ENCODE measurements at regions not wholly inside any gene's neighbourhood (a gene's known extent, or its start where the extent isn't known, plus 50 kb on each side); places are given as distances from the start of the nearest gene placed in this dataset.

- DNase-seq = peak in 1 of 2 donors; percentile 52
- no peaks in the 10 kb centered on the region for H3K27me3 ChIP-seq (ENCODE audit: insufficient read depth, low read length)
- no peak overlapping the region for H2AK5ac ChIP-seq (ENCODE audit: low read length)
- no peaks in the 10 kb centered on the region for H3K79me2 ChIP-seq (ENCODE audit: control insufficient read depth, insufficient read depth, low read length, poor library complexity)
- no peak overlapping the region for H3K4ac ChIP-seq (ENCODE audit: low read depth, low read length)
- no CpG with 5 or more reads among the region's 5 CpGs for WGBS (ENCODE audit: extremely low coverage, insufficient coverage, insufficient read length)
- no peak overlapping the region for H4K91ac ChIP-seq (ENCODE audit: low read depth, low read length)
- H3K79me1 ChIP-seq (ENCODE audit: low read length) = no peaks in the 10 kb centered on the region
- H4K12ac ChIP-seq (ENCODE audit: low read depth, low read length) = no peak overlapping the region
- H3K14ac ChIP-seq (ENCODE audit: low read length) = no peak overlapping the region
- peak overlapping the region; percentile 57 for H3K27ac ChIP-seq (ENCODE audit: low read depth, low read length)
- H2BK120ac ChIP-seq (ENCODE audit: insufficient read depth, low read length, poor library complexity) = no peak overlapping the region
- no peak overlapping the region for H3K4me2 ChIP-seq (ENCODE audit: low read length)
- no peak overlapping the region for H3K4me3 ChIP-seq (ENCODE audit: low read depth, low read length)
- no peak overlapping the region for H2BK5ac ChIP-seq (ENCODE audit: low read depth, low read length, poor library complexity)
- H2BK12ac ChIP-seq (ENCODE audit: low read length) = no peak overlapping the region
- H3K9ac ChIP-seq (ENCODE audit: low read length) = no peak overlapping the region
- H3K9me3 ChIP-seq (ENCODE audit: insufficient read depth, low read depth, low read length) = no peaks in the 10 kb centered on the region
- H4K8ac ChIP-seq (ENCODE audit: low read depth, low read length) = no peak overlapping the region
- H2AFZ ChIP-seq (ENCODE audit: insufficient read depth, low read length, poor library complexity) = no peak overlapping the region
- peaks cover 0 to 2% of the 10 kb centered on the region in 2 experiments for H3K4me1 ChIP-seq (ENCODE audit: control insufficient read depth in 1 of 2, insufficient read depth in 2 of 2, low read length in 2 of 2)
- H3K36me3 ChIP-seq (ENCODE audit: control insufficient read depth in 1 of 2, insufficient read depth in 2 of 2, low read length in 2 of 2) = no peaks in the 10 kb centered on the region
- no peak overlapping the region for H3K18ac ChIP-seq (ENCODE audit: low read length)
- H3K23ac ChIP-seq (ENCODE audit: low read length) = no peak overlapping the region
Measured at GRCh38 chr3:18119866-18120265, 305.3 kb downstream of the SATB1 start.

- H3K9ac ChIP-seq (ENCODE audit: low read length) = no peak overlapping the region
- WGBS (ENCODE audit: extremely low coverage, insufficient coverage, insufficient read length) = no CpG with 5 or more reads among the region's 4 CpGs
- H2AFZ ChIP-seq (ENCODE audit: insufficient read depth, low read length, poor library complexity) = no peak overlapping the region
- no peak overlapping the region for H3K4me3 ChIP-seq (ENCODE audit: low read depth, low read length)
- H3K4me2 ChIP-seq (ENCODE audit: low read length) = no peak overlapping the region
- H3K4me1 ChIP-seq (ENCODE audit: control insufficient read depth in 1 of 2, insufficient read depth in 2 of 2, low read length in 2 of 2) = no peaks in the 10 kb centered on the region
- H2BK5ac ChIP-seq (ENCODE audit: low read depth, low read length, poor library complexity) = no peak overlapping the region
- H3K79me2 ChIP-seq (ENCODE audit: control insufficient read depth, insufficient read depth, low read length, poor library complexity) = no peaks in the 10 kb centered on the region
- no peak overlapping the region for H2BK120ac ChIP-seq (ENCODE audit: insufficient read depth, low read length, poor library complexity)
- no peak overlapping the region for H2AK5ac ChIP-seq (ENCODE audit: low read length)
- H3K18ac ChIP-seq (ENCODE audit: low read length) = no peak overlapping the region
- no peak overlapping the region for H3K14ac ChIP-seq (ENCODE audit: low read length)
- no peaks in the 10 kb centered on the region for H3K27me3 ChIP-seq (ENCODE audit: insufficient read depth, low read length)
- H3K36me3 ChIP-seq (ENCODE audit: control insufficient read depth in 1 of 2, insufficient read depth in 2 of 2, low read length in 2 of 2) = no peaks in the 10 kb centered on the region
- H3K79me1 ChIP-seq (ENCODE audit: low read length) = no peaks in the 10 kb centered on the region
- no peaks in the 10 kb centered on the region for H3K9me3 ChIP-seq (ENCODE audit: insufficient read depth, low read depth, low read length)
- H2BK12ac ChIP-seq (ENCODE audit: low read length) = no peak overlapping the region
- no peak for DNase-seq
- no peak overlapping the region for H4K91ac ChIP-seq (ENCODE audit: low read depth, low read length)
- no peak overlapping the region for H3K4ac ChIP-seq (ENCODE audit: low read depth, low read length)
- no peak overlapping the region for H4K8ac ChIP-seq (ENCODE audit: low read depth, low read length)
- H4K12ac ChIP-seq (ENCODE audit: low read depth, low read length) = no peak overlapping the region
- no peak overlapping the region for H3K23ac ChIP-seq (ENCODE audit: low read length)
- no peak overlapping the region for H3K27ac ChIP-seq (ENCODE audit: low read depth, low read length)
Measured at GRCh38 chr3:18114894-18115293, 310.2 kb downstream of the SATB1 start.

DNA sequence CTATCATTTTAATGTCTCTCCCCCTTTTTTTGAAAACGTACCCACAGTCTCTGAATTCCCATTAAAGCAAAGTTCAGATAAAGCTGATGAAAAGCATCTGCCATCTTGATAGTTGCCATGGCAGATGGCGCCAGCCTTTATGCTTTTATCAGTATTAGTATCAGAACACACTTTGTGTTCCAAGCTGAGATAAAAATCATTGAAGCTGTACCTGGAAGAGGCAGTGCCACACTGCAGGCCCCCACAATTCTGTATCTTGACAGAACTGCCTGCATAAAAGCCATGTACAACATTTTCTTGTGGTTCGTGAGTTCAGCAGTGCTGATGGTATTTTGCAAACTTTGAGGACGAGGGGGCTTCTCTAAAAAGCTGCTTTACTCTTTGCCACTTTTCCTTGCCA lies 311.7 kb downstream of the SATB1 start:
- Histone ChIP-seq H3K27me3 (ENCODE audit: insufficient read depth, low read length) (no peaks in the 10 kb centered on the region), H3K9me3 (ENCODE audit: insufficient read depth, low read depth, low read length) (no peaks in the 10 kb centered on the region), H3K4me2 (ENCODE audit: low read length) (no peak overlapping the region), H3K79me1 (ENCODE audit: low read length) (no peaks in the 10 kb centered on the region), H3K36me3 (ENCODE audit: control insufficient read depth in 1 of 2, insufficient read depth in 2 of 2, low read length in 2 of 2) (no peaks in the 10 kb centered on the region), H2AFZ (ENCODE audit: insufficient read depth, low read length, poor library complexity) (no peak overlapping the region), H3K9ac (ENCODE audit: low read length) (no peak overlapping the region), H3K4me1 (ENCODE audit: control insufficient read depth in 1 of 2, insufficient read depth in 2 of 2, low read length in 2 of 2) (no peaks in the 10 kb centered on the region), H3K18ac (ENCODE audit: low read length) (no peak overlapping the region), H3K4ac (ENCODE audit: low read depth, low read length) (no peak overlapping the region), H4K12ac (ENCODE audit: low read depth, low read length) (no peak overlapping the region), H3K4me3 (ENCODE audit: low read depth, low read length) (no peak overlapping the region), H2BK12ac (ENCODE audit: low read length) (no peak overlapping the region), H3K14ac (ENCODE audit: low read length) (no peak overlapping the region), H4K91ac (ENCODE audit: low read depth, low read length) (no peak overlapping the region), H3K23ac (ENCODE audit: low read length) (no peak overlapping the region), H2AK5ac (ENCODE audit: low read length) (no peak overlapping the region), H4K8ac (ENCODE audit: low read depth, low read length) (no peak overlapping the region), H2BK120ac (ENCODE audit: insufficient read depth, low read length, poor library complexity) (no peak overlapping the region), H3K27ac (ENCODE audit: low read depth, low read length) (no peak overlapping the region), H2BK5ac (ENCODE audit: low read depth, low read length, poor library complexity) (no peak overlapping the region), H3K79me2 (ENCODE audit: control insufficient read depth, insufficient read depth, low read length, poor library complexity) (no peaks in the 10 kb centered on the region)
- DNase-seq = no peak
- no CpG with 5 or more reads among the region's 4 CpGs for WGBS (ENCODE audit: extremely low coverage, insufficient coverage, insufficient read length)

- Histone ChIP-seq H2AK5ac (ENCODE audit: low read length) (no peak overlapping the region), H3K4ac (ENCODE audit: low read depth, low read length) (no peak overlapping the region), H3K9ac (ENCODE audit: low read length) (no peak overlapping the region), H3K79me2 (ENCODE audit: control insufficient read depth, insufficient read depth, low read length, poor library complexity) (no peaks in the 10 kb centered on the region), H3K27ac (ENCODE audit: low read depth, low read length) (no peak overlapping the region), H3K4me1 (ENCODE audit: control insufficient read depth in 1 of 2, insufficient read depth in 2 of 2, low read length in 2 of 2) (no peaks in the 10 kb centered on the region), H2BK12ac (ENCODE audit: low read length) (no peak overlapping the region), H3K4me2 (ENCODE audit: low read length) (no peak overlapping the region), H4K8ac (ENCODE audit: low read depth, low read length) (no peak overlapping the region), H3K36me3 (ENCODE audit: control insufficient read depth in 1 of 2, insufficient read depth in 2 of 2, low read length in 2 of 2) (no peaks in the 10 kb centered on the region), H3K9me3 (ENCODE audit: insufficient read depth, low read depth, low read length) (no peaks in the 10 kb centered on the region), H2BK120ac (ENCODE audit: insufficient read depth, low read length, poor library complexity) (no peak overlapping the region), H3K14ac (ENCODE audit: low read length) (no peak overlapping the region), H3K18ac (ENCODE audit: low read length) (no peak overlapping the region), H3K79me1 (ENCODE audit: low read length) (no peaks in the 10 kb centered on the region), H3K4me3 (ENCODE audit: low read depth, low read length) (no peak overlapping the region), H3K27me3 (ENCODE audit: insufficient read depth, low read length) (no peaks in the 10 kb centered on the region), H4K12ac (ENCODE audit: low read depth, low read length) (no peak overlapping the region), H2BK5ac (ENCODE audit: low read depth, low read length, poor library complexity) (no peak overlapping the region), H2AFZ (ENCODE audit: insufficient read depth, low read length, poor library complexity) (no peak overlapping the region), H4K91ac (ENCODE audit: low read depth, low read length) (no peak overlapping the region), H3K23ac (ENCODE audit: low read length) (no peak overlapping the region)
- DNase-seq = no peak
- WGBS (ENCODE audit: extremely low coverage, insufficient coverage, insufficient read length) = no CpG with 5 or more reads among the region's 5 CpGs
Measured at GRCh38 chr3:18112674-18113375, 312.3 kb downstream of the SATB1 start.
